Tibial nerve (tissue), 4 donors: ENCODE measurements at regions not wholly inside any gene's neighbourhood (a gene's known extent, or its start where the extent isn't known, plus 50 kb on each side); places are given as distances from the start of the nearest gene placed in this dataset.

Source experiments
- DNase-seq, 2 donors: peaks; one replicate each; pipeline ENCODE4 v3.0.0-alpha.2; 2019; ENCODE audit warnings: low spot score in 2 of 2
- H3K27ac ChIP-seq, 4 donors: fragments of 200-600 bp; sonication (generic) in 3 of 4; one replicate each; pipeline ENCODE4 v1.5.1; 2017 to 2019; ENCODE audit warnings: mild to moderate bottlenecking in 1 of 4
- H3K27me3 ChIP-seq, 2 donors: fragments of 200-600 bp; sonication (generic) in 1 of 2; one replicate each; pipeline versions ENCODE4 v1.5.1 to v1.6.0; 2017 to 2019
- H3K36me3 ChIP-seq, 3 donors: fragments of 200-600 bp; sonication (generic); one replicate each; pipeline ENCODE4 v1.5.1; 2018 to 2019
- H3K4me1 ChIP-seq, 4 donors: fragments of 200-600 bp; sonication (generic) in 3 of 4; one replicate each; pipeline ENCODE4 v1.5.1; 2017 to 2019
- H3K4me3 ChIP-seq, 4 donors: fragments of 200-600 bp; sonication (generic) in 3 of 4; one replicate each; pipeline ENCODE4 v1.5.1; 2017 to 2019; ENCODE audit warnings: mild to moderate bottlenecking in 1 of 4, moderate library complexity in 1 of 4
- H3K9me3 ChIP-seq, 4 donors: fragments of 200-600 bp; sonication (generic) in 3 of 4; one replicate each; pipeline ENCODE4 v1.5.1; 2017 to 2019
- CTCF ChIP-seq, 5 experiments: fragments of 200-600 bp in 3 of 5; fragments of 450-650 bp in 2 of 5; sonication (generic) in 3 of 5; IDR thresholded peaks; one replicate each; pipeline ENCODE4 v1.5.1; 2016 to 2019; ENCODE audit warnings: antibody characterized with exemption in 5 of 5, mild to moderate bottlenecking in 3 of 5, moderate library complexity in 2 of 5
- EP300 ChIP-seq, 2 donors: sonication (generic); formaldehyde crosslinking; IDR thresholded peaks; one replicate each; pipeline ENCODE4 v1.6.1; 2017; ENCODE audit warnings: antibody characterized with exemption in 2 of 2, mild to moderate bottlenecking in 1 of 2
- POLR2A ChIP-seq, 2 donors: fragments of 450-650 bp; IDR thresholded peaks; one replicate each; pipeline ENCODE4 v1.6.1; 2017; ENCODE audit warnings: antibody characterized with exemption in 2 of 2, mild to moderate bottlenecking in 2 of 2, moderate library complexity in 2 of 2
- WGBS, 2 donors: methylation state at CpG; one replicate each; pipeline ENCODE4 v1.1.5; 2018; 5-methylcytosine and 5-hydroxymethylcytosine counted together

GRCh38 chrX:5733501-5733900 lies 495.2 kb downstream of the NLGN4X start:
- no peak for TF ChIP-seq EP300 (IDR thresholded peaks at IDR 0.05)
- no peak for TF ChIP-seq CTCF (IDR thresholded peaks at IDR 0.05)
- no peak for TF ChIP-seq POLR2A (IDR thresholded peaks at IDR 0.05)

DNA sequence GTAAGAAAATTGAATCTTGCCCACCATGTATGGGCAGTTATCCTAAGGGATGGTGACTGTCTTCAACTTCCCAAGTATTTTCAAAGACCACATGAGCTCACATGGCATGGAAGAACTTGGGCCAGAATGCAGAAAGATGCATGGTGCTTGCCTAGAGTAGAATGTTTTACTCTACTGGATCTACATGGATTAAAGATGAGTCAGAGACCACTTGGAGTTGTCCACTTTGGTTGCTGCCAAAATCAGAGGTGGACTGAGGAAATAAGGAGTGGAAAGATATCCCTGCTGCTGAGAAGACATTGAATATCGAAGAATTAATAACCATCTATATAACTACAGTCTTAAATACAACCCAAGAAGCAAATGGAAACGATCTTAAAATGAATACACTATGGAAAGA lies 498.1 kb downstream of the NLGN4X start:
- no peaks in the 10 kb centered on the region for H3K27me3 ChIP-seq
- 40 to 42% methylated on average over 2 of the region's 2 CpGs for WGBS, 2 donors
- no peaks in the 10 kb centered on the region for H3K4me1 ChIP-seq
- H3K4me3 ChIP-seq, result no peak overlapping the region
- TF ChIP-seq EP300 (IDR thresholded peaks at IDR 0.05), result no peak
- no peaks in the 10 kb centered on the region for H3K9me3 ChIP-seq
- DNase-seq, result no peak
- H3K27ac ChIP-seq, result no peak overlapping the region
- H3K36me3 ChIP-seq, result no peaks in the 10 kb centered on the region

More at GRCh38 chrX:5733501-5733900, 495.2 kb downstream of the NLGN4X start:
- Histone ChIP-seq H3K9me3 (no peaks in the 10 kb centered on the region), H3K4me1 (no peaks in the 10 kb centered on the region), H3K27me3 (no peaks in the 10 kb centered on the region), H3K4me3 (no peak overlapping the region), H3K27ac (no peak overlapping the region), H3K36me3 (no peaks in the 10 kb centered on the region)
- DNase-seq, result no peak
- WGBS, 2 donors, result 53 to 58% methylated on average over 3 of the region's 3 CpGs

DNA sequence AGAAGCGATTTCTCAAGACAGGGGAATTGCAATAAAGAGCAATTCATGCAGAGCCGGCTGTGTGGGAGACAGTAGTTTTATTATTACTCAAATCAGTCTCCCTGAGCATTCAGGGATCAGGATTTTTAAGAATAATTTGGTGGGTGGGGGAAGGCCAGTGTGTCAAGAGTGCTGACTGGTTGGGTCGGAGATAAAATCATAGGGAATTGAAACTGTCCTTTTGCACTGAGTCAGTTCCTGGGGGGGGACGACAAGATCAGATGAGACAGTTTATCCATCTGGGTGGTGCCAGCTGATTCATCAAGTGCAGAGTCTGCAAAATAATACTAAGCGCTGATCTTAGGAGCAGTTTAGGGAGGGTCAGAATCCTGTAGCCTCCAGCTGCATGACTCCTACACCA lies 502.4 kb downstream of the NLGN4X start:
- DNase-seq, result peak in 1 of 2 donors; percentile 7
- WGBS, 2 donors, result 36 to 50% methylated on average over 5 of the region's 5 CpGs
- no peaks in the 10 kb centered on the region for H3K36me3 ChIP-seq
- no peak overlapping the region for H3K27ac ChIP-seq
- TF ChIP-seq POLR2A (IDR thresholded peaks at IDR 0.05) (no peak), EP300 (IDR thresholded peaks at IDR 0.05) (peak in 1 of 2 donors; percentile 30), CTCF (IDR thresholded peaks at IDR 0.05) (no peak)
- no peaks in the 10 kb centered on the region for H3K9me3 ChIP-seq
- H3K27me3 ChIP-seq, result no peaks in the 10 kb centered on the region
- peak overlapping the region in 1 of 4 donors; percentile 19 for H3K4me3 ChIP-seq
- no peaks in the 10 kb centered on the region for H3K4me1 ChIP-seq

DNA sequence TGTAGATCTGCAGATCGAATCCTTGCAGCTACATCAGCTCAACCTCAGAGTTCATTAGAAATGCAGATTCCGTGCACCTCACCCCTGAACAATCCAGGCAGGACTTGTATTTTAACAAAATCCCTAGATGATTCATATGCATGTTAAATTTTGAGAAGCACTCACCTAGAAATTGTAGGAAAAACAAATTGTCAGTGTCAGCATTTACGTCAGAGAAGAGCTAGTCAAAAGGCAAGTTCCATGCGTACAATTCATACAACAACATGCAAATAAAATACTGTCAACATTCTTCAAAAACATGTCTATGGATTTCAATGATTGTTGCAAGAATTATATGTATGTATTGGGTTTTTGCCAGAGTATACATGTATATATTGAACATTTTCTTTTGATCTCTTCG lies 504.5 kb downstream of the NLGN4X start:
- no peak for TF ChIP-seq CTCF (IDR thresholded peaks at IDR 0.05)
- no peaks in the 10 kb centered on the region for H3K4me1 ChIP-seq
- no peaks in the 10 kb centered on the region for H3K9me3 ChIP-seq
- WGBS, 2 donors, result 85 to 90% methylated on average over 5 of the region's 5 CpGs
- H3K27me3 ChIP-seq, result no peaks in the 10 kb centered on the region
- no peaks in the 10 kb centered on the region for H3K36me3 ChIP-seq
- H3K4me3 ChIP-seq, result peak overlapping the region in 1 of 4 donors; percentile 19
- no peak for DNase-seq
- no peak overlapping the region for H3K27ac ChIP-seq

GRCh38 chrX:5718651-5719050 lies 510.0 kb downstream of the NLGN4X start:
- no peak for DNase-seq
- Histone ChIP-seq H3K27ac (no peak overlapping the region), H3K36me3 (no peaks in the 10 kb centered on the region), H3K4me3 (no peak overlapping the region), H3K4me1 (no peaks in the 10 kb centered on the region), H3K27me3 (no peaks in the 10 kb centered on the region), H3K9me3 (no peaks in the 10 kb centered on the region)
- TF ChIP-seq POLR2A (IDR thresholded peaks at IDR 0.05) (no peak), EP300 (IDR thresholded peaks at IDR 0.05) (no peak), CTCF (IDR thresholded peaks at IDR 0.05) (no peak)
- 62 to 63% methylated on average over 3 of the region's 3 CpGs for WGBS, 2 donors

DNA sequence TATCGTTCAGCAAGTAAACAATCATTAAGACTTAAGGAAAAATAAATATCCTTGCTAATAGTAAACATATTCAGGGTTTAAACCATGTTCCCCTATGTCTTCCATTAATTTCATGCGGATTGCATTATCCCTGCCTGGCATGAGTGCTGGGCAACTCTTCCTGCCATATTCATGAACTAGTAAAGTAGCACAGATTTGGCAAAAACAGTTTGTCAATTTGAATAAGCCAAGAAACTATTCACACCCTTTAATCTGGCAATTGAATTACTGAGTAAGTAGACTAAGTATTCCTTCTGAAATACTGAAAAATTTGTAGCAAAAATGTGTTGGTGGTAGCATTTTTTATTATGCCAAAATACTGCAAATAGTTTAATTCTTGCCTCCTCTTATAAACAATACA lies 512.0 kb downstream of the NLGN4X start:
- H3K9me3 ChIP-seq, result no peaks in the 10 kb centered on the region
- no peaks in the 10 kb centered on the region for H3K4me1 ChIP-seq
- DNase-seq, result no peak
- H3K36me3 ChIP-seq, result no peaks in the 10 kb centered on the region
- no peak overlapping the region for H3K4me3 ChIP-seq
- 84 to 87% methylated on average over 2 of the region's 2 CpGs for WGBS, 2 donors
- no peaks in the 10 kb centered on the region for H3K27me3 ChIP-seq
- TF ChIP-seq CTCF (IDR thresholded peaks at IDR 0.05) (no peak), POLR2A (IDR thresholded peaks at IDR 0.05) (no peak), EP300 (IDR thresholded peaks at IDR 0.05) (no peak)
- no peak overlapping the region for H3K27ac ChIP-seq
